ENCODE measurements at regions not wholly inside any gene's neighbourhood (a gene's known extent, or its start where the extent isn't known, plus 50 kb on each side); places are given as distances from the start of the nearest gene placed in this dataset.

DNA sequence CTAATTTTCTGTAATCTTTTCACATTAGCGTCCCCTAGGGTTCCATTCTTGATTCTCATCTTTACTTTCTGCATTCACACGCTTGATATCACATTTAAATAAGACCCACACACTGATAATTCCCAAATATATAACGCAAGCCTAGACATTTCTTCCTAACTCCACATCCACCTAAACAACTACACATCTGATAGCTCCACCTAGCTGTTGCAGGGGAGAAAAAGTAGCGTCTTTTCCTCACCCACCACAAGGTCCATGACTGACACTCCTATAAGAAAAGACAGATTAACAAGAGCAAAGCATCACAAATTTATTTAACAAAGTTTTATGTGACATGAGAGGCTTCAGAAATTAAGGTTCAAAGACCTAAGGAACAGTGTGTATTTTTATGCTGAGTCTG lies 862.2 kb upstream of the DDX18 start:
- Mint-ChIP-seq H3K27me3 (ENCODE audit: low read depth) (no peaks in the 10 kb centered on the region), H3K36me3 (ENCODE audit: low read depth) (peaks cover 3% of the 10 kb centered on the region), H3K4me1 (peaks cover 7% of the 10 kb centered on the region), H3K9me3 (peaks cover 5% of the 10 kb centered on the region), H3K4me3 (no peak overlapping the region), H3K27ac (no peak overlapping the region)
- TF ChIP-seq, protein P1, sequence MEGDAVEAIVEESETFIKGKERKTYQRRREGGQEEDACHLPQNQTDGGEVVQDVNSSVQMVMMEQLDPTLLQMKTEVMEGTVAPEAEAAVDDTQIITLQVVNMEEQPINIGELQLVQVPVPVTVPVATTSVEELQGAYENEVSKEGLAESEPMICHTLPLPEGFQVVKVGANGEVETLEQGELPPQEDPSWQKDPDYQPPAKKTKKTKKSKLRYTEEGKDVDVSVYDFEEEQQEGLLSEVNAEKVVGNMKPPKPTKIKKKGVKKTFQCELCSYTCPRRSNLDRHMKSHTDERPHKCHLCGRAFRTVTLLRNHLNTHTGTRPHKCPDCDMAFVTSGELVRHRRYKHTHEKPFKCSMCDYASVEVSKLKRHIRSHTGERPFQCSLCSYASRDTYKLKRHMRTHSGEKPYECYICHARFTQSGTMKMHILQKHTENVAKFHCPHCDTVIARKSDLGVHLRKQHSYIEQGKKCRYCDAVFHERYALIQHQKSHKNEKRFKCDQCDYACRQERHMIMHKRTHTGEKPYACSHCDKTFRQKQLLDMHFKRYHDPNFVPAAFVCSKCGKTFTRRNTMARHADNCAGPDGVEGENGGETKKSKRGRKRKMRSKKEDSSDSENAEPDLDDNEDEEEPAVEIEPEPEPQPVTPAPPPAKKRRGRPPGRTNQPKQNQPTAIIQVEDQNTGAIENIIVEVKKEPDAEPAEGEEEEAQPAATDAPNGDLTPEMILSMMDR (IDR thresholded peaks at IDR 0.05; ENCODE audit: unreplicated experiment in 3 of 3): peak; percentile 34 to 46 (median 36)

DNA sequence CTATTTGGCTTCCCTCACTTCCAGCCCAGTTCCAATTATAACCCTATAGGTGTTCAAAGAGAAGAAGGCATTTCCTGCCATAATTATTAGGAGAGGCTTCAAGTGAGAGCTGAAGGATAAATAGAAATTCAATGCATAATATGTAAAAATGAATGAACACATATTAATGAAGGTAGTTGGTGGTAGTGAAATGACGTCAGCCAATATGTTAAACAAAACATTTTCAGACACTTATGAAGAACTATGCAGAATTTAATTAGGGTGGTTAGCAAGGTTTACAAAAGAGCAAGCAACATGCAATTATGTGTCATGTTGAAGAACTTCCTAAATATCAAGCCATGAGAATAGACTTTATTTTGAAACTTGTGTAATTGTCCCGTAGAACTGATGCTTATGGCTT lies 858.8 kb upstream of the DDX18 start:
- Mint-ChIP-seq H3K9me3 (peaks cover 6% of the 10 kb centered on the region), H3K27ac (no peak overlapping the region), H3K4me1 (peaks cover 7% of the 10 kb centered on the region)

DNA sequence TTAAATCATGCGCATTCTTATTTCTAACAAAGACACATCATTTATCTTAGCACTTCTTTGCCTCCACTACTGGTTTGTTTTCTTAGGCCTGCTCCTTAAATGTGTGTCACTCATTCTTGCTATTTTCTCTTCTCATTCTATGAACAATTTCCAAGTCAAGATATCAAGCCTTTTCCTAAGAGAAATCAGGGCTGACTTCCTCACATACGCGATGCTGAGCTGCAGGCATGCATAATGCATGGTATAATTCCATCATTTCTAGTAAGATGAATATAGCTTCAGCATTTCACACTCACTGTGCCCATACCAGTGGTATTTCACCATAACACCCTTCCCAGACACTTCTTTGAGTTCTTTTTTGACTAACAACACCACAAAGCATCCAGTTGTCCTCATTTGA lies 838.9 kb upstream of the DDX18 start:
- H3K36me3 Mint-ChIP-seq (ENCODE audit: low read depth): no peaks in the 10 kb centered on the region
- no peak overlapping the region for H3K27ac Mint-ChIP-seq
- peaks cover 6% of the 10 kb centered on the region for H3K9me3 Mint-ChIP-seq

More for the DNA sequence above, 858.8 kb upstream of the DDX18 start:
- Mint-ChIP-seq H3K36me3 (ENCODE audit: low read depth) (peaks cover 3% of the 10 kb centered on the region), H3K4me3 (no peak overlapping the region), H3K27me3 (ENCODE audit: low read depth) (no peaks in the 10 kb centered on the region)
- TF ChIP-seq, protein P1 (IDR thresholded peaks at IDR 0.05; ENCODE audit: unreplicated experiment in 3 of 3): no peak

DNA sequence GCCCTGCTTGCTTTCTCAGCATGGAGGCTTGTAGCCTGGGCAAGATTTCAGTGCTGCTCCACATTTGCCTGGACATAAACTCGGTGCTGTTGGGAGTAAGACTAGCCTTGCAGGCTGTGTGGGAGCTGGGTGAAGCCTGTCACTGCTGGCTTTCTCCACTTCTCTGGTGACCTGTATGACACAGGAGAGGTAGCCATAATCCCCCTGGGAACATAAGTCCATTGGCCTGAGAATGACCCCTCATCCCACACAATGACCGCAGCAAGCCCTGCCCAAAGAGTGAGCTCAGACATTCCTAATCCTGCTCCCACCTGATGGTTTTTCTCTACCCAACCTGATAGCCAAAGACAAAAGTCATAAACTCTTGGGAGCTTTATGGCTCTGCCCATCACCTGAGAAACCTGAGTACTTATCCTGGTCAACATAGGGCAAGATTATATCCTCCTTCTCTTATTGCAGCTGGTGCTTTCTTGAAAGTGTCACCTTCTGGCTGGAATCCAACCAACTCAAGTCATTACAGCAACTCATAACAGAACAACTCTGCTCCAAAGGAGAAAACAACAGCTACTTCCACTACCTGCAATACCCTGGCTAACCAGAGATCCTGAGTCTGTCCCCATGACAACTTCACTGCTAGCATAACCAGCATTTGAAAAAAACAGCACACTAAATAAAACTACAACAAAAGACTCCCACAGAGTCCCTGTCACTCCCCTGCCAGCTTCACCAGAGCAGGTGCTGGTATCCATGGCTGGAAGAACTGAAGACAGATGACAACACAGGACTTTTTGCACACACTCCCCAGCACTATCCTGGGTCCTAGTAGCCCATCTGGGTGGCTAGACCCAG lies 834.4 kb upstream of the DDX18 start:
- TF ChIP-seq, protein P1 (IDR thresholded peaks at IDR 0.05; ENCODE audit: unreplicated experiment in 3 of 3): no peak
- no peaks in the 10 kb centered on the region for H3K27me3 Mint-ChIP-seq (ENCODE audit: low read depth)
- no peak overlapping the region for H3K4me3 Mint-ChIP-seq
- no peaks in the 10 kb centered on the region for H3K4me1 Mint-ChIP-seq
- peaks cover 34% of the 10 kb centered on the region for H3K9me3 Mint-ChIP-seq
- H3K27ac Mint-ChIP-seq: peak overlapping the region in 1 of 3 experiments; percentile 73
- H3K36me3 Mint-ChIP-seq (ENCODE audit: low read depth): no peaks in the 10 kb centered on the region

More for the DNA sequence above, 838.9 kb upstream of the DDX18 start:
- H3K4me3 Mint-ChIP-seq: no peak overlapping the region
- H3K4me1 Mint-ChIP-seq: no peaks in the 10 kb centered on the region
- no peaks in the 10 kb centered on the region for H3K27me3 Mint-ChIP-seq (ENCODE audit: low read depth)
- TF ChIP-seq, protein P1 (IDR thresholded peaks at IDR 0.05; ENCODE audit: unreplicated experiment in 3 of 3): no peak

DNA sequence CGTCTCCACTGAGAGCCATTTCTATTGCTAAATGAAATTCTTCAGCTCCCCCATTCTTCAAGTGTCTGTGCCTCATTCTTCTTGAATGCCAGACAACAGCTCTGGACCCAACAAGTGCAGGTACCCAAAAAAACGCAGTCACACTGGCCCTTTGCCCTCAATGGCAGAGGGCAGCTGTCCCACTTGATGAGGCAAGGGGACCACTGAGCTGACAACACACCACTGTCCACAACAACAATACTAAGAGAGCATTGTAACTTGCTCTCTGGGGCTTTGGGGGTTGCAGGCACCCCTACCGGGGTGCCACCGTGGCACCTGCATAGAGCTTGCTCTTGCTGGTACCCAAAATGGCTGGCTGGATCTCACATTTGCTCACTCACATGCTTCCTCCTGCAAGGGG lies 827.0 kb upstream of the DDX18 start:
- H3K36me3 Mint-ChIP-seq (ENCODE audit: low read depth): no peaks in the 10 kb centered on the region
- H3K27ac Mint-ChIP-seq: no peak overlapping the region
- peaks cover 24% of the 10 kb centered on the region for H3K9me3 Mint-ChIP-seq
- no peaks in the 10 kb centered on the region for H3K4me1 Mint-ChIP-seq
- TF ChIP-seq, protein P1 (IDR thresholded peaks at IDR 0.05; ENCODE audit: unreplicated experiment in 3 of 3): no peak
- no peak overlapping the region for H3K4me3 Mint-ChIP-seq
- H3K27me3 Mint-ChIP-seq (ENCODE audit: low read depth): no peaks in the 10 kb centered on the region

DNA sequence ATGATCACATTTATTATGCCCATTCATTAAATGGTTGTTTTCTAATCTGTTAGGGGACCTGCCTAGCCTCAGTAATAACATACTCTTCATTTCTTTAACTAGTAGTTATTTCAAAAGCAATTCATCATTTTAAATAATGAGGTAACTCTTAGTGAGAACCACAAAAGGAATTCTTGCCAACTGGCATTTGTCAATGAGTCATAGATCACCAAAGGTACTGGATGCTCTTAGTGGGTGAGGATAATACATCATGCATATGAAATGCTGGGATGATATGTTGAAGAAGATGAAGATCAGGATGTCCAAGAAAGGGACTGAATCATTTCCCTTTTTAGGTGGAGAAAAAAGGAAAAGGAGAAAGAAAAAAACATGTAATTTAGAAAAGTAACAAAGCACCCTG lies 826.2 kb upstream of the DDX18 start:
- no peak overlapping the region for H3K4me3 Mint-ChIP-seq
- no peak overlapping the region for H3K27ac Mint-ChIP-seq
- no peaks in the 10 kb centered on the region for H3K27me3 Mint-ChIP-seq (ENCODE audit: low read depth)
- peaks cover 17% of the 10 kb centered on the region for H3K9me3 Mint-ChIP-seq
- H3K4me1 Mint-ChIP-seq: no peaks in the 10 kb centered on the region
- no peaks in the 10 kb centered on the region for H3K36me3 Mint-ChIP-seq (ENCODE audit: low read depth)
- TF ChIP-seq, protein P1 (IDR thresholded peaks at IDR 0.05; ENCODE audit: unreplicated experiment in 3 of 3): no peak

Data from nephron (organoid).